Transverse colon (tissue), 4 donors: ENCODE measurements at regions not wholly inside any gene's neighbourhood (a gene's known extent, or its start where the extent isn't known, plus 50 kb on each side); places are given as distances from the start of the nearest gene placed in this dataset.

Experiments
- CTCF ChIP-seq, 5 experiments: fragments of 200-600 bp in 3 of 5; fragments of 450-650 bp in 2 of 5; sonication (generic) in 3 of 5; IDR thresholded peaks; 1 replicate in 2 of 5; 2 replicates in 3 of 5; pipeline ENCODE4 v1.5.1; 2016 to 2017; ENCODE audit warnings: antibody characterized with exemption in 5 of 5, inconsistent platforms in 3 of 5, mild to moderate bottlenecking in 2 of 5, moderate library complexity in 1 of 5
- EP300 ChIP-seq: sonication (generic); formaldehyde crosslinking; IDR thresholded peaks from one replicate; pipeline ENCODE4 v1.6.1; 2017; ENCODE audit warnings: antibody characterized with exemption, low read depth
- POLR2A ChIP-seq: fragments of 450-650 bp; IDR thresholded peaks from one replicate; pipeline ENCODE4 v1.6.1; 2016; ENCODE audit warnings: antibody characterized with exemption, mild to moderate bottlenecking, moderate library complexity
- POLR2AphosphoS5 ChIP-seq, 3 donors: sonication (generic); formaldehyde crosslinking; IDR thresholded peaks; one replicate each; pipeline ENCODE4 v1.6.1; 2016; ENCODE audit warnings: antibody characterized with exemption in 3 of 3

- TF ChIP-seq POLR2A, result no peak
- TF ChIP-seq POLR2AphosphoS5 (IDR thresholded peaks at IDR 0.05), result no peak
- TF ChIP-seq EP300, result no peak
- TF ChIP-seq CTCF (IDR thresholded peaks at IDR 0.05), result no peak
Measured at GRCh38 chr13:100753376-100753775, 78.8 kb upstream of the TMTC4 start.
